Astrocyte (in vitro differentiated cells and primary cell): ENCODE measurements at regions not wholly inside any gene's neighbourhood (a gene's known extent, or its start where the extent isn't known, plus 50 kb on each side); places are given as distances from the start of the nearest gene placed in this dataset.

Experiments used
- DNase-seq: peaks from one replicate; pipeline ENCODE4 v3.0.0-alpha.2; 2010; ENCODE audit warnings: low read depth
- FAIRE-seq: peaks from 2 replicates; lab custom pipeline; 2011; peaks lifted over from hg19 to GRCh38; lab: Jason Lieb, UNC
- H2AFZ ChIP-seq: 2 replicates; pipeline ENCODE4 v1.6.0; 2012; ENCODE audit warnings: low read depth, low read length, inconsistent platforms
- H3K27ac ChIP-seq: 2 replicates; pipeline ENCODE4 v1.5.1; 2011; ENCODE audit warnings: low read depth, low read length, inconsistent platforms
- H3K27me3 ChIP-seq: 2 replicates; pipeline ENCODE4 v1.6.0; 2011; ENCODE audit warnings: low read length, inconsistent platforms; ENCODE audit not compliant: insufficient read depth
- H3K36me3 ChIP-seq: 2 replicates; pipeline ENCODE4 v1.5.1; 2011; ENCODE audit warnings: low read length, inconsistent platforms; ENCODE audit not compliant: insufficient read depth
- H3K4me1 ChIP-seq: 2 replicates; pipeline ENCODE4 v1.5.1; 2011; ENCODE audit warnings: low read length, inconsistent platforms; ENCODE audit not compliant: insufficient read depth
- H3K4me2 ChIP-seq: 2 replicates; pipeline ENCODE4 v1.6.0; 2012; ENCODE audit warnings: low read length, inconsistent platforms
- H3K4me3 ChIP-seq: 2 replicates; pipeline ENCODE4 v1.5.1; 2011; ENCODE audit warnings: low read depth, mild to moderate bottlenecking, low read length, inconsistent platforms; ENCODE audit not compliant: insufficient read depth
- H3K79me2 ChIP-seq: 2 replicates; pipeline ENCODE4 v1.6.0; 2012; ENCODE audit warnings: mild to moderate bottlenecking, low read length, inconsistent platforms; ENCODE audit not compliant: insufficient read depth
- H3K9ac ChIP-seq: 2 replicates; pipeline ENCODE4 v1.6.0; 2012; ENCODE audit warnings: mild to moderate bottlenecking, low read length, inconsistent platforms
- H3K9me3 ChIP-seq: 2 replicates; pipeline ENCODE4 v1.5.1; 2012; ENCODE audit warnings: low read depth, mild to moderate bottlenecking, low read length, inconsistent platforms; ENCODE audit not compliant: insufficient read depth
- H4K20me1 ChIP-seq: 2 replicates; pipeline ENCODE4 v1.6.0; 2012; ENCODE audit warnings: low read length, inconsistent platforms; ENCODE audit not compliant: insufficient read depth
- H3K27ac Mint-ChIP-seq: one replicate; pipeline ENCODE4 v1.8.0; 2021; ENCODE audit warnings: mild to moderate bottlenecking, mixed read lengths; ENCODE audit not compliant: unreplicated experiment
- H3K27me3 Mint-ChIP-seq: one replicate; pipeline ENCODE4 v1.8.0; 2021; ENCODE audit warnings: low read depth, mixed read lengths; ENCODE audit not compliant: unreplicated experiment
- H3K36me3 Mint-ChIP-seq: one replicate; pipeline ENCODE4 v1.8.0; 2021; ENCODE audit warnings: low read depth, mixed read lengths; ENCODE audit not compliant: unreplicated experiment
- H3K4me1 Mint-ChIP-seq: one replicate; pipeline ENCODE4 v1.8.0; 2021; ENCODE audit warnings: low read depth, mixed read lengths; ENCODE audit not compliant: unreplicated experiment
- H3K4me3 Mint-ChIP-seq: one replicate; pipeline ENCODE4 v1.8.0; 2021; ENCODE audit warnings: mild to moderate bottlenecking, moderate library complexity, mixed read lengths; ENCODE audit not compliant: unreplicated experiment
- H3K9me3 Mint-ChIP-seq: one replicate; pipeline ENCODE4 v1.8.0; 2021; ENCODE audit warnings: mild to moderate bottlenecking, mixed read lengths; ENCODE audit not compliant: unreplicated experiment
- EZH2 ChIP-seq: IDR thresholded peaks from 2 replicates; pipeline ENCODE4 v1.6.1; 2012; ENCODE audit warnings: mild to moderate bottlenecking, low read length, inconsistent platforms; ENCODE audit not compliant: insufficient read depth
- TF ChIP-seq, protein P1 (sequence below): IDR thresholded peaks from 2 replicates; pipeline ENCODE4 v1.5.1; 2011; ENCODE audit warnings: low read depth, mild to moderate bottlenecking, inconsistent platforms, low read length, moderate library complexity; ENCODE audit not compliant: insufficient read depth

DNA sequence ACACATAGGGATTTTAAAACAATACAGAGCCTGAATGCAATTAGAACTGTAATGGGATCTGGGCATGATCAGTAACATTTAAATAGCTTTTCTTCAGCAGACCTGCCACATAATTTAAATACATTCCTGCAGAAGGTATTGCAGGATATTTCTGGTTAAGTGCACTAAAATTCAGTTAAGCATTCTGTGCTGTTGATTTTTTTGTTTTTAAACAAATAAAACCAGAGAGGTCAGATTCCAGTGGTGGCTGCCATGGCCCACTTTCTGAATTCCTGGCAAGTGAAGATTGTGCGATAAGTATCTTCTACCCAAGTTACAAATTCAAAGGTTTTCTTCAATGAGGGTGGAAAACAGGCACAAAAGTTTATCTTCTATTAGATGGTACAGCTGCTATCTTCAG lies 98.7 kb downstream of the RAP2B start:
- H3K4me1 Mint-ChIP-seq = peaks cover 22% of the 10 kb centered on the region
- FAIRE-seq = no peak
- Histone ChIP-seq H4K20me1 (no peaks in the 10 kb centered on the region), H3K4me3 (no peak overlapping the region), H3K4me1 (peaks cover 5% of the 10 kb centered on the region), H3K9ac (no peak overlapping the region), H2AFZ (no peak overlapping the region), H3K9me3 (no peaks in the 10 kb centered on the region), H3K79me2 (no peaks in the 10 kb centered on the region), H3K27ac (no peak overlapping the region), H3K27me3 (no peaks in the 10 kb centered on the region), H3K36me3 (no peaks in the 10 kb centered on the region), H3K4me2 (no peak overlapping the region)
- H3K27me3 Mint-ChIP-seq = no peaks in the 10 kb centered on the region
- H3K27ac Mint-ChIP-seq = no peak overlapping the region
- no peak overlapping the region for H3K4me3 Mint-ChIP-seq
- TF ChIP-seq, protein P1, sequence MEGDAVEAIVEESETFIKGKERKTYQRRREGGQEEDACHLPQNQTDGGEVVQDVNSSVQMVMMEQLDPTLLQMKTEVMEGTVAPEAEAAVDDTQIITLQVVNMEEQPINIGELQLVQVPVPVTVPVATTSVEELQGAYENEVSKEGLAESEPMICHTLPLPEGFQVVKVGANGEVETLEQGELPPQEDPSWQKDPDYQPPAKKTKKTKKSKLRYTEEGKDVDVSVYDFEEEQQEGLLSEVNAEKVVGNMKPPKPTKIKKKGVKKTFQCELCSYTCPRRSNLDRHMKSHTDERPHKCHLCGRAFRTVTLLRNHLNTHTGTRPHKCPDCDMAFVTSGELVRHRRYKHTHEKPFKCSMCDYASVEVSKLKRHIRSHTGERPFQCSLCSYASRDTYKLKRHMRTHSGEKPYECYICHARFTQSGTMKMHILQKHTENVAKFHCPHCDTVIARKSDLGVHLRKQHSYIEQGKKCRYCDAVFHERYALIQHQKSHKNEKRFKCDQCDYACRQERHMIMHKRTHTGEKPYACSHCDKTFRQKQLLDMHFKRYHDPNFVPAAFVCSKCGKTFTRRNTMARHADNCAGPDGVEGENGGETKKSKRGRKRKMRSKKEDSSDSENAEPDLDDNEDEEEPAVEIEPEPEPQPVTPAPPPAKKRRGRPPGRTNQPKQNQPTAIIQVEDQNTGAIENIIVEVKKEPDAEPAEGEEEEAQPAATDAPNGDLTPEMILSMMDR = no peak
- TF ChIP-seq EZH2 = no peak
- H3K36me3 Mint-ChIP-seq = no peaks in the 10 kb centered on the region
- no peak for DNase-seq
- H3K9me3 Mint-ChIP-seq = peaks cover 2% of the 10 kb centered on the region

DNA sequence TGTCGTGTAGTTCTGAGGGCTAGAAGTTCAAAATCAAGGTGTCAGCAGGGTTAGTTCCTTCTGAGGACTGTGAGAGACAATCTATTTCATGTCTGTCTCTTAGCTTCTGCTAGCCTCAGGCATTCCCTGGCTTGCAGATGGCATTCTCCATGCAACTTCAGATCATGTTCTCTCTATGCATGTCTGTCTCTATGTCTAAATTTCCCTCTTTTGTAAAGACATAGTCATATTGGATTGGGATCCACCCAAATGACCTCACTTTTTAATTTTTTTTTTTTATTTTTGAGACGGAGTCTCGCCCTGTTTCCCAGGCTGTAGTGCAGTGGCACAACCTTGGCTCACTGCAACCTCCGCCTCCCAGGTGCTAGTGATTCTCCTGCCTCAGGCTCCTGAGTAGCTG lies 104.6 kb downstream of the RAP2B start:
- Histone ChIP-seq H3K9ac (no peak overlapping the region), H3K27ac (no peak overlapping the region), H3K36me3 (no peaks in the 10 kb centered on the region), H3K9me3 (no peaks in the 10 kb centered on the region), H4K20me1 (no peaks in the 10 kb centered on the region), H3K27me3 (no peaks in the 10 kb centered on the region), H2AFZ (no peak overlapping the region), H3K4me2 (no peak overlapping the region), H3K79me2 (no peaks in the 10 kb centered on the region), H3K4me3 (no peak overlapping the region), H3K4me1 (no peaks in the 10 kb centered on the region)
- no peak for DNase-seq
- Mint-ChIP-seq H3K36me3 (no peaks in the 10 kb centered on the region), H3K4me3 (no peak overlapping the region), H3K27me3 (no peaks in the 10 kb centered on the region), H3K4me1 (no peaks in the 10 kb centered on the region), H3K27ac (no peak overlapping the region), H3K9me3 (peaks cover 7% of the 10 kb centered on the region)
- TF ChIP-seq, protein P1 = no peak
- no peak for TF ChIP-seq EZH2
- FAIRE-seq = no peak

DNA sequence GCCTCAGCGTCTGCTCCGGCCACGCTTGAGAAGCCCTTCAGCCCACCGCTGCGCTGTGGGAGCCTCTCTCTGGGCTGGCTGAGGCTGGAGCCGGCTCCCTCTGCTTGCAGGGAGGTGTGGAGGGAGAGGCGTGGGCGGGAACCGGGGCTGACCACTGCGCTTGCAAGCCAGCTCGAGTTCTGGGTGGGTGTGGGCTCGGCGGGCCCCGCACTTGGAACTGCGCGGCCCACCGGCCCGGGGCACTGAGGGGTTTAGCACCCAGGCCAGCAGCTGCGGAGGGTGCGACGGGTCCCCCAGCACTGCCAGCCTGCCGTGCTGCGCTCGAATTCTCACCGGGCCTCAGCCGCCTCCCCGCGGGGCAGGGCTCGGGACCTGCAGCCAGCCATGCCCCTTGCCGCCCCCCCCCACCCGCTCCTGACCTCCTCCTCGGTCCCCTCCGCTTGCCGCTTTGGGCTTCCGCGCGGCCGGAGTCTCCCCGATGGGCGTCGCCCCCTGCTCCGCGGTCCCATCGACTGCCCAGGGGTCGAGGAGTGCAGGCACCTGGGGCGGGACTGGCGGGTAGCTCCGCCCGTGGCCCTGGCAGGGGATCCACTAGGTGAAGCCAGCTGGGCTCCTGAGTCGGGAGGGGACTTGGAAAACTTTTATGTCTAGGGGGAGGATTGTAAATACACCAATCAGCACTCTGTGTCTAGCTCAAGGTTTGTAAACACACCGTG lies 106.7 kb downstream of the RAP2B start:
- H4K20me1 ChIP-seq = no peaks in the 10 kb centered on the region
- FAIRE-seq (no peak), DNase-seq (no peak)
- H3K4me3 Mint-ChIP-seq = no peak overlapping the region
- H3K4me2 ChIP-seq = no peak overlapping the region
- H3K4me1 ChIP-seq = no peaks in the 10 kb centered on the region
- H3K27me3 ChIP-seq = no peaks in the 10 kb centered on the region
- no peak overlapping the region for H3K9ac ChIP-seq
- H3K27ac Mint-ChIP-seq = no peak overlapping the region
- H3K4me3 ChIP-seq = no peak overlapping the region
- no peaks in the 10 kb centered on the region for H3K79me2 ChIP-seq
- no peak overlapping the region for H3K27ac ChIP-seq
- H2AFZ ChIP-seq = no peak overlapping the region
- H3K36me3 Mint-ChIP-seq = no peaks in the 10 kb centered on the region
- H3K4me1 Mint-ChIP-seq = no peaks in the 10 kb centered on the region
- TF ChIP-seq EZH2 = no peak
- TF ChIP-seq, protein P1 = no peak
- no peaks in the 10 kb centered on the region for H3K9me3 ChIP-seq
- no peaks in the 10 kb centered on the region for H3K27me3 Mint-ChIP-seq
- no peaks in the 10 kb centered on the region for H3K36me3 ChIP-seq
- H3K9me3 Mint-ChIP-seq = peaks cover 7% of the 10 kb centered on the region
